DND-41 (cell line): ENCODE measurements at regions not wholly inside any gene's neighbourhood (a gene's known extent, or its start where the extent isn't known, plus 50 kb on each side); places are given as distances from the start of the nearest gene placed in this dataset.
A peak's percentile ranks its signal among the peaks of the same experiment; 100 is the strongest.

Source experiments
- ATAC-seq: fragments of 200-7000 bp; cut with Tn5 transposase; 3 replicates; pipeline ENCODE4 v1.9.1; 2021; ENCODE audit warnings: low read depth; ENCODE audit not compliant: insufficient read depth
- DNase-seq: peaks from one replicate; pipeline ENCODE4 v3.0.0-alpha.2; 2020
- H2AFZ ChIP-seq: 2 replicates; pipeline ENCODE4 v1.6.0; 2012; ENCODE audit warnings: low read depth, low read length
- H3K27ac ChIP-seq: 2 replicates; pipeline ENCODE4 v1.5.1; 2012; ENCODE audit warnings: low read length, inconsistent platforms
- H3K27me3 ChIP-seq: fragments of 200-600 bp; sonication (generic); 2 replicates; pipeline ENCODE4 v1.6.0; 2012; ENCODE audit warnings: low read length, mild to moderate bottlenecking, inconsistent platforms; ENCODE audit not compliant: insufficient read depth, poor library complexity
- H3K36me3 ChIP-seq: 2 replicates; pipeline ENCODE4 v1.5.1; 2012; ENCODE audit warnings: low read length, inconsistent platforms; ENCODE audit not compliant: insufficient read depth
- H3K4me1 ChIP-seq: 2 replicates; pipeline ENCODE4 v1.5.1; 2012; ENCODE audit warnings: mild to moderate bottlenecking, low read length; ENCODE audit not compliant: insufficient read depth
- H3K4me2 ChIP-seq: 2 replicates; pipeline ENCODE4 v1.6.0; 2012; ENCODE audit warnings: mild to moderate bottlenecking, moderate library complexity, low read length, inconsistent platforms; ENCODE audit not compliant: insufficient read depth
- H3K4me3 ChIP-seq, 2 experiments: fragments of 200-600 bp in 1 of 2; shearing (Covaris generic) in 1 of 2; 2 replicates each; pipeline ENCODE4 v1.5.1; 2012 to 2016; ENCODE audit warnings: inconsistent platforms in 2 of 2, low read length in 2 of 2, mild to moderate bottlenecking in 2 of 2, low read depth in 1 of 2, moderate library complexity in 1 of 2
- H3K79me2 ChIP-seq: 2 replicates; pipeline ENCODE4 v1.6.0; 2012; ENCODE audit warnings: low read length, inconsistent platforms; ENCODE audit not compliant: insufficient read depth
- H3K9ac ChIP-seq: 2 replicates; pipeline ENCODE4 v1.6.0; 2012; ENCODE audit warnings: low read depth, mild to moderate bottlenecking, inconsistent platforms, low read length, moderate library complexity
- H3K9me3 ChIP-seq: 2 replicates; pipeline ENCODE4 v1.5.1; 2012; ENCODE audit warnings: low read length, moderate library complexity, mild to moderate bottlenecking, inconsistent platforms; ENCODE audit not compliant: insufficient read depth, severe bottlenecking
- H4K20me1 ChIP-seq: 2 replicates; pipeline ENCODE4 v1.6.0; 2012; ENCODE audit warnings: low read length; ENCODE audit not compliant: insufficient read depth
- EZH2 ChIP-seq: IDR thresholded peaks from 3 replicates; pipeline ENCODE4 v1.6.1; 2012; ENCODE audit warnings: borderline replicate concordance, low read depth, mild to moderate bottlenecking, moderate library complexity, low read length, inconsistent platforms; ENCODE audit not compliant: severe bottlenecking
- TF ChIP-seq, protein P1 (sequence below): IDR thresholded peaks from 2 replicates; pipeline ENCODE4 v1.5.1; 2012; ENCODE audit warnings: borderline replicate concordance, low read length, moderate library complexity, mild to moderate bottlenecking; ENCODE audit not compliant: poor library complexity, severe bottlenecking; ENCODE audit errors: extremely low read depth

DNA sequence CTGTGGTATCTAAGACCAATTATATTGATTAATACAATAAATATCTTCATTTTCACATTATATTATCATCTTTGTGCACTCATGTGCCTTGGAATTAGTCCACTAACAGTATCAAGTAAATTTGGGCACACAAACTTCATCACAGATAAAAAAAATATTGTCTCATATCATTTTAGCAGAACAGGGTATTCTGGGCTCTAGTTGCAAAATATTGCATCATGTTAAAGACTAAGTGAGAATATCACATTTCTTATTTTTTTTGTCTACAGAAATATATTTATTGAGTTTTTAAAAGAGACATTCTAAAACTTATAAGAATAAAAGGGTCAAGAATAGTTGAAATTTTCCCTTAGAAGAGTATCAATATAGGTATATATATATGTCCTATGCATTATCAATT lies 754.1 kb upstream of the MAN1A1 start:
- no peaks in the 10 kb centered on the region for H4K20me1 ChIP-seq
- no peaks in the 10 kb centered on the region for H3K36me3 ChIP-seq
- H3K4me2 ChIP-seq = no peak overlapping the region
- H3K9me3 ChIP-seq = no peaks in the 10 kb centered on the region
- DNase-seq (no peak), ATAC-seq (no peak)
- H3K27ac ChIP-seq = no peak overlapping the region
- no peak for TF ChIP-seq EZH2
- TF ChIP-seq, protein P1, sequence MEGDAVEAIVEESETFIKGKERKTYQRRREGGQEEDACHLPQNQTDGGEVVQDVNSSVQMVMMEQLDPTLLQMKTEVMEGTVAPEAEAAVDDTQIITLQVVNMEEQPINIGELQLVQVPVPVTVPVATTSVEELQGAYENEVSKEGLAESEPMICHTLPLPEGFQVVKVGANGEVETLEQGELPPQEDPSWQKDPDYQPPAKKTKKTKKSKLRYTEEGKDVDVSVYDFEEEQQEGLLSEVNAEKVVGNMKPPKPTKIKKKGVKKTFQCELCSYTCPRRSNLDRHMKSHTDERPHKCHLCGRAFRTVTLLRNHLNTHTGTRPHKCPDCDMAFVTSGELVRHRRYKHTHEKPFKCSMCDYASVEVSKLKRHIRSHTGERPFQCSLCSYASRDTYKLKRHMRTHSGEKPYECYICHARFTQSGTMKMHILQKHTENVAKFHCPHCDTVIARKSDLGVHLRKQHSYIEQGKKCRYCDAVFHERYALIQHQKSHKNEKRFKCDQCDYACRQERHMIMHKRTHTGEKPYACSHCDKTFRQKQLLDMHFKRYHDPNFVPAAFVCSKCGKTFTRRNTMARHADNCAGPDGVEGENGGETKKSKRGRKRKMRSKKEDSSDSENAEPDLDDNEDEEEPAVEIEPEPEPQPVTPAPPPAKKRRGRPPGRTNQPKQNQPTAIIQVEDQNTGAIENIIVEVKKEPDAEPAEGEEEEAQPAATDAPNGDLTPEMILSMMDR = no peak
- H3K4me3 ChIP-seq = no peak overlapping the region
- H3K9ac ChIP-seq = no peak overlapping the region
- H3K27me3 ChIP-seq = no peaks in the 10 kb centered on the region
- no peaks in the 10 kb centered on the region for H3K79me2 ChIP-seq
- no peak overlapping the region for H2AFZ ChIP-seq
- no peaks in the 10 kb centered on the region for H3K4me1 ChIP-seq

DNA sequence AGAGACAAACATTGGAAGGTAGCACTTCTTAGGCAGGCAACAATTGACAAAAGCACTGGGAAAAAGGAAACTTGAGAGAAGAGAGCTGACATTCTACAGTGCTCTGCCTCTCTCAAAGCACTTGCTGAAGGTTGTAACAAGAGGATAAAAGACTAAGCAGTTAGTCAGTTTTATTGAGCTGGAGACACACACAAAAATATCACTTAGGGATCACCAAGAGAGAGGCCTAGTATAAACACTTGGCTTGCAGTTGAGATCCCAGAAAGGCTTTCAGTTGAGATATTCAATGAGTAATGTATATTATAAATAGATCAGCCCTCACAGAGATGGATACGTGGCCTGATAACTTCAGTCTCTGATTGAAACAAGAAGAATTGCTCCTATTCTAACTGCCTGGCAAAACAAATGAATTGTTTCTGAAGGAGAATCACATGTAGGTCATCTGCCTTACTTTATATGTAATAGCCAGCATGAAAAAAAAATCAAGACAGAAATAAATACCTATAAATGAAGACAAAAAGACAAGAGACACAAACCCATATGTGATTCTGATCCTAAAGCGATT lies 747.2 kb upstream of the MAN1A1 start:
- no peak overlapping the region for H2AFZ ChIP-seq
- no peak overlapping the region for H3K4me2 ChIP-seq
- TF ChIP-seq, protein P1 = no peak
- no peaks in the 10 kb centered on the region for H3K36me3 ChIP-seq
- no peaks in the 10 kb centered on the region for H3K27me3 ChIP-seq
- H3K4me3 ChIP-seq = no peak overlapping the region
- H3K4me1 ChIP-seq = no peaks in the 10 kb centered on the region
- no peak for DNase-seq
- no peak for ATAC-seq
- H3K27ac ChIP-seq = no peak overlapping the region
- no peaks in the 10 kb centered on the region for H4K20me1 ChIP-seq
- no peaks in the 10 kb centered on the region for H3K79me2 ChIP-seq
- no peak overlapping the region for H3K9ac ChIP-seq
- H3K9me3 ChIP-seq = no peaks in the 10 kb centered on the region

DNA sequence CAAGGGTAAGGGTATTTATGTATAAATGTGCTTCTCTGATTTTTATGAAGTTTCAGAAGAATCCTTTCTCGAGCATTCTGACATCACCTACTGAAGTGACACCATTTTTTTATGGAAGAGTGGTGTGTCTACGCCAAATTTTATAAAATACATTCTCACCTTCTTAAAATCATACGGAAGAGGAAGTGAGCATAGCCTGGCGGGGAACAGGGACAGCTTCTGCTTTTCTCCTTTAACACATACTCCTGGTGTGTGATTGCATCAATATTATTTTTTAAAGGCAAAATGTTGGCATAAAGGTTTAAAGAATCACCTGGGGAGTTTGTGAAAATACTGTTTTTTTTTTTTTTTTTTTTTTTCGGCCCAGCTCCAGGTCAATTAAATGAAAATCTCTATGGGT lies 733.6 kb upstream of the MAN1A1 start:
- Histone ChIP-seq H3K4me3 (no peak overlapping the region), H3K4me1 (no peaks in the 10 kb centered on the region), H3K36me3 (no peaks in the 10 kb centered on the region), H3K9me3 (no peaks in the 10 kb centered on the region), H3K27me3 (no peaks in the 10 kb centered on the region), H4K20me1 (no peaks in the 10 kb centered on the region), H3K9ac (no peak overlapping the region), H3K79me2 (no peaks in the 10 kb centered on the region), H2AFZ (no peak overlapping the region), H3K27ac (no peak overlapping the region), H3K4me2 (no peak overlapping the region)
- DNase-seq = no peak
- no peak for ATAC-seq
- no peak for TF ChIP-seq EZH2
- TF ChIP-seq, protein P1 = no peak

DNA sequence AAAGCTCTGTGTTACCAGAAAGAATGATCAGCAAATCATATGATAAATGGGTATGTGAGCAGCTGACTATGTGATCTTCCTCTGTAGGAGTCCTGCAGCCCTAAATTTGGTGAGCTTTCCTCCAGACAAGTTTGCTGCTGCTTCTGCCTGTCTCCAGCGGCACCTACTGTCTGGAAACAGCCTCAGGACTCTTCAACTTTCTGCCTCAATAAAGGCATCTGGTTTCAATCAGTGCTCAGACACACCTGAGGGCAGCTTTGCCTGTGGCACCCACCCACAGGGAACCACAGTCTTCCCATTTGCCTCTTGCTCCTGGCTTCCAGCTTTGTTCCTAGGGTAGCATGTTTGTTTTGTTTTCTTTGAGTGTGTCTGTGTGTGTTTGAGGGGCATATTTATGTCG lies 727.9 kb upstream of the MAN1A1 start:
- Histone ChIP-seq H3K27ac (no peak overlapping the region), H3K27me3 (no peaks in the 10 kb centered on the region), H2AFZ (no peak overlapping the region), H3K4me2 (no peak overlapping the region), H3K79me2 (no peaks in the 10 kb centered on the region), H4K20me1 (no peaks in the 10 kb centered on the region), H3K4me3 (no peak overlapping the region), H3K9me3 (no peaks in the 10 kb centered on the region), H3K36me3 (no peaks in the 10 kb centered on the region), H3K9ac (no peak overlapping the region), H3K4me1 (no peaks in the 10 kb centered on the region)
- TF ChIP-seq EZH2 = no peak
- TF ChIP-seq, protein P1 = peak; percentile 35
- ATAC-seq = no peak
- DNase-seq = no peak
